Dermis blood vessel endothelial cell (primary cell): ENCODE measurements at regions not wholly inside any gene's neighbourhood (a gene's known extent, or its start where the extent isn't known, plus 50 kb on each side); places are given as distances from the start of the nearest gene placed in this dataset.

Experiments used
- DNase-seq: peaks from one replicate; pipeline ENCODE4 v3.0.0; 2010

DNA sequence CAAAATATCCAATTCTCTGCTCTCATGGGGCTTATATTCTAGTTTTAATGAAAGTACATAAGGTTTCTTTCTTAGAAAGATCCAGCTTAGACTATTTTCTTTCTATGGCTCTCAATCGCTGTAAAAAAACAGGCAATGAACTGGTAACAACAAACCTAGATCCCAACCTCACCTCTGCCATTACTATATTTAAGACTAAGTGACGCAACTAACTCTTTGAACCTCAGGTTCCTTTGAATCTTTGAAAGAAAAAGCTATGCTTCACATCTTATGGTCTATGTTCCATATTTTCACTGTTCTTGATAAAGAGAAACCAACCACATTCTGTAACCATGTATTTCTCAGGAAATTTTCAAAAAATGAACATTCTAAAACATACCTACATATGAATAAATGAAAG is 88.5 kb downstream of the ELAPOR2 start:
- DNase-seq: no peak

DNA sequence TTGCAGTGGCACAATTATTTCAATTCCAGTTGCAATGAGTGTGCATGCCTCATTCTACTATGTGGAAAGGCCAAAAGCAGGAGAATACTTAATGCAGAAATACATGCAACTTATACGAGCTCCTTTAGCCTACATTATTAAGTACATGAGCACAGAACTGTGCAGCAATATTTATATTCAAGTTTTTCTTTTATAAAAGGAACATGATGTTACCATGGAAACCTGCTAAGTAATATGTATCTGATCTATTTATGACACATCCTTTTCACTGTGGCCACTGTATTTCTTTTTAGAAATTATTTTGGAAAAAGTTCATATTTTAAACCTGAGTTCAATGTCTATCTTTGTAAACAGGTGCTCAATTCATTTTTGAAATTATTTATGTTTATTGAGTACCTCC is 88.9 kb downstream of the ELAPOR2 start:
- DNase-seq: no peak

- DNase-seq: no peak
Measured at GRCh38 chr7:86969865-86970264, 89.6 kb downstream of the ELAPOR2 start.

DNA sequence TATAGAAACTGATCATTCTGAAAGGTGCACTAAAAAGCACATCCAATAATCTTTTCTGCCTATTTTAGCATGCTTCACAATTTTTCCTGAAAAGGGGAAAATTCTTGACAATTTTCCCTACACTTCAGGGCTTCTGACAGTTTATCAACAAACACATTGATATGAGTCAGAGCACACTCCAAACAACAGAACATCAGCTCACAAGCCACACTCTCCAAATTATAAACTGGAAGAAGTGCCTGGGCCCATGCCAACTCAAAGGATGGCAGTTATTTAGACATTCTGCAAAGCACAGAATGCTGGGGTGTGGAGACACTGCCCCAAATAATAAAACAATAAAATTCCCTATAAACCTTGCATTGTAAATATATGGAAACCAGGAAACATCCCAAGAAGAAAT is 90.8 kb downstream of the ELAPOR2 start:
- DNase-seq: no peak

- no peak for DNase-seq
Measured at GRCh38 chr7:86966916-86967315, 92.5 kb downstream of the ELAPOR2 start.

DNA sequence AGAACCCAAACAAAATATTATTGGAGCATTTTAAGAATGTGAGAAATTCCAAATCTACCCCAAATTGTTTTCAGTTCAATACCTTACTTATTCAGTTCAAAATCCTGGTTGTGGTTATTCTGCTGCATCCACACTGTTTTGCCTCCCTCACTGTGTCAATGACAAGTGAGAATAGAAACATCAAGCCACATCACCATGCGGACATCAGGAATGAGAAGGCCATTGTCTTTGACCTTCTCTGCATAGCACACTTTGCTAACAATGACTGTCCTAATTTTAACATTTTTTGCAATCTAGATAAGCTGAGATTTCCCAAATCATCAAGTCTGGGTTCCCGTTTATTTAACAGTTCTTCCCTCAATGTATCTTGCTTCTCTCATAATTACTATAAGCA is 93.7 kb downstream of the ELAPOR2 start:
- DNase-seq: no peak

DNA sequence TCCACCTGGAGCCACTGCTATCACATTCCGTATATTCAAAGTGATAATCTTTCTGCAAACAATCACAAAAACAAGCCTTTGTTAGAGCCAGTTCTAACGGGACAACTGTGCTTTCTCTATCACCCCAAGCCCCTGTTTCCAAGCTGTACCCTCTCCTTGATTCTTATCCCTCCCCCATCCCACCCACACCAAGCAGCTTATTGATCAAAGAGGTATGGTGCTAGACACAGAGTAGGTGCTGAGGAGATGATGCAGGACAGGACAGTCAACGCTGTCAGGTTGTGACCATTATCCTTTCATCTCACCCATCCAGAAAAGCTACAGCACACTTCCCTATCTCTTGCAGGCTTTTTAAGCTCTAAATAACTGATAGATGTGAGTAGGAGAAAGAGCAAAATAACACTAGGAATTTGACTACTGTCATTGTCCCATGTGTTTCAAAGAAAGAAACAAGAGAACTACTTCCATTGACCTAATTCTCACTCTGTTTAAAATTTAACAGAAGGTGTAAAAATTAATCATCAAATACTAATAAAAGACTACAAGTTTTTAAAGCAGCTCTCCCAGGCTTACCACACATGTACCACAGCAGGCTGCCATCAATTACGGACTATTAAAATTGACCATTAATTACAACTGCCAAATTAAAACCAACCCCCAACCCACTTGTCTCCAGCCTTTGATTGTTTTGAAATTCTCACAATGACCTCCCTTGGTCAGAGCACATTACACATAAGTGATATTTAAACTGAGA is 94.3 kb downstream of the ELAPOR2 start:
- no peak for DNase-seq

DNA sequence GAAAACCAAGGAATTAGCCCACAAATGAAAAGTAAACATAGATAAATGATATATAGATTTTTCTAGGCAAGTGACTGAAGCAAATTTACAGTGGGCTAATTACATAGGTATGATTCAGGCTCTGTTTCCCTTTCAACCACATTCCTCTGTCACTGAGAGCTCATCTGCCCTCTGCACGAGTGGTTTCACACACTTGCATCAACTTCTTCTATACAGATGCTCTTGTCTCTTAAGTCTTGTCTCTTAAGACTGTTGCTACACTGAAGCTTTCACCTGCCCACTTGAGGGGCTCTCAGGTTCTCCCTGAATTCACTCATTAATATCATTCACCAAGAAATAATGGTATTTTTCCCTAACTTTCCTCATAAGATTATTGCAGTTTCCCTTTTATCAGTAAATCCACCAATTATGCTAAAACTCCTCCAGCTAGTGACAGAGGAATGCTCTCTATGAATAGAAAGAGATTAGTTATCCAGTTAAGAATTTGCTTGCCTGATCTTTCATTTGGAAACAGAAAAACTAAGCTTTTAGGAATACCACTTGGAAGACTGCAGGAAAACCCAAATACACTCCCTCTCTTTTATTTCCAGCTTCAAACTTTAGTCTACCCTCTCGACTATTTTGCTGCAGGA is 95.7 kb downstream of the ELAPOR2 start:
- DNase-seq: no peak

DNA sequence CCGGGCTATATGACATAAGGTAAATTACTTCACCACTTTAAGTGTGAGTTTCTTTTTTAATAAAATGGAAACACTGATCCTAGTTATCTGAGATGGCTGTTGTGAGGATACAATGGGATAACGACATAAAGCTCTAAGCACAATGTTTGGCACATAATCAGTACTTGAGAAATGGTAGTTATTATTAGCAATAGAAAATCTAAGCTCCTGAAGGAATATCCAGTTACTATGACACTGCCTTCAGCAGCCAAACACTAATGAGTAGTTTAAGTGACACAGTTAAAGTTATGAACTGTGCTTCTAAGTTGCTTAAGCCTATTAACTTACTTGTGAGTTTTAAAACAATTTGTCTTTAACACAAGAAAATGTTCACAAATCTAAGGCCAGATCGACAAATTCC is 96.8 kb downstream of the ELAPOR2 start:
- DNase-seq: no peak

DNA sequence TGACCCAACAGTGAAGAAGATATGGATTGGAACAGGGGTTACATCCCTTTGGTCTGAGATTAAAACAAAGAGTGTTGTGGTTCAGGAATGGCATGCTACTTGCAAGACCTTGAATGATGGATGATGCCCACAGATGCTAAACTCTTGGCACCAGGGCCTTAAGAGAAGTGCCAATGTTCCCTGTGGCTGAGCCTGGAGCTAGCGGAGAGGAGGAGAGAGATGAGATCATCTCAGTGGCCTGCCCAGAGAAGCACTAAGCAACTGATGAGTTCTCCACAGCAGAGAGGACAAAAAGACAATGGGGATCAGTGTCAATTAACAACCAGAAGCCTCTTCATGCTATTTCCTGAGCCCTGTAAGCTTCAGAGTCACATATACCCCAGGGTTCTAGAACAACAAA is 97.8 kb downstream of the ELAPOR2 start:
- DNase-seq: no peak

GRCh38 chr7:86958380-86958779 is 101.1 kb downstream of the ELAPOR2 start:
- DNase-seq: no peak

GRCh38 chr7:86956567-86956966 is 102.9 kb downstream of the ELAPOR2 start:
- peak; percentile 32 for DNase-seq

- DNase-seq: no peak
Measured at GRCh38 chr7:86955895-86956503, 103.5 kb downstream of the ELAPOR2 start.

GRCh38 chr7:86954971-86955370 is 104.5 kb downstream of the ELAPOR2 start:
- DNase-seq: no peak

- no peak for DNase-seq
Measured at GRCh38 chr7:86953653-86954336, 105.7 kb downstream of the ELAPOR2 start.

GRCh38 chr7:86953219-86953618 is 106.2 kb downstream of the ELAPOR2 start:
- no peak for DNase-seq

- DNase-seq: no peak
Measured at GRCh38 chr7:86951895-86952294, 107.6 kb downstream of the ELAPOR2 start.

GRCh38 chr7:86950944-86951343 is 108.5 kb downstream of the ELAPOR2 start:
- DNase-seq: no peak

GRCh38 chr7:86950360-86950759 is 109.1 kb downstream of the ELAPOR2 start:
- no peak for DNase-seq

- DNase-seq: no peak
Measured at GRCh38 chr7:86949779-86950260, 109.6 kb downstream of the ELAPOR2 start.

DNA sequence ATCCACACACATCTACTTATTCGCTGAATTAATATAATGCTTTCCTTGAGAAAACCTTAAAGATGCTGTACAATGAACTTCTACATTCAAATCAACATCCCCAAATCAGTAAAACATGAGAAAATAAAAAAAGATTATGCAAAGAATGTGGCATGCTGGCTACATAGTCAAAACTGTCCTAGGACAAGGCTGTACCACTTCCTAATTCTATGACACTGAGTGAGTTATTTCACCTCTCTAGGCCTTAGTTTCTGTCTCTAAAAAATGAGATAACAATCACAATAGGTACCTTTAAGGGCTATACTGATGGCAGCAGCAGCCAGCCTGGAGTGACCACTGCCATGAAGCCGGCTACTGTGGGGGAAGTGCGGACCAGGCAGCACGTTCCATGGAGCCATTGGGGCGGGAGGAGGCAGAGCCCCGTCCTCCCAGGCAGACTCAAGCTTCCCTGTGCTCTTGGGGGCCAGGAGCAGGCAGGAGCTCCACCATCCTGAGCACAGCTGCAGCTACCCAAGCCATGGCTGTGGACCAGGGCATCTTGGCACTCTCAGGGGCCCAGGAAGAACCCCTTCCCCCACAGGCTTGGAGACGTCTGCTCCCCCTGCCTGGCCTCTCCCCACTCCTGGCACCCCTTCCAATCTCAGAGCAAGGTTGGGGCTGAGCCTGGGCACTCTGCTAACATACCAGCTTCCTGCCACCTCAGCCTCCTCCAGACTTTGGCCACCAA is 110.2 kb downstream of the ELAPOR2 start:
- DNase-seq: no peak

DNA sequence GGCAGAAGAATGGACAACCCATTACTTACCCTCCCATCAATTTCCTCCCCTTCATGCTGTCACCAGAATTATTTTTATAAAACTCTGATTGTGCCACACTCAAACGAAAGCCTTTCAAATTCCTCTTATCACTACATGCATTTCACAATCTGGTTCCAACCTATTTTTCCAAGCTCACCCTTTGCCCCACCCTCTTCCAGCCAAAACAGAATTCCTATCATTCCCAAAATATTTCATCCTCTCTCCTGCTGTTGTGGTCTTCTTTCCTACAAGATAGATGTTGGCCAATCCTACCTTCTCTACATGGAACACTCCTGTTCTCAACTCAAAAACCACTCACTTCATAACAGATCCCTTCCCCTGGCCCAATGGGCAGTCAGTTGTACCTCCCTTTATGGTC is 111.5 kb downstream of the ELAPOR2 start:
- no peak for DNase-seq

- no peak for DNase-seq
Measured at GRCh38 chr7:86943447-86943846, 116.0 kb downstream of the ELAPOR2 start.
